Mammary epithelial cell (primary cell): ENCODE measurements at regions not wholly inside any gene's neighbourhood (a gene's known extent, or its start where the extent isn't known, plus 50 kb on each side); places are given as distances from the start of the nearest gene placed in this dataset.

Experiments used
- EZH2 ChIP-seq: IDR thresholded peaks from 2 replicates; pipeline ENCODE4 v1.6.1; 2012; ENCODE audit warnings: low read length, inconsistent platforms, borderline replicate concordance
- TF ChIP-seq, protein P1 (sequence below), 2 donors: IDR thresholded peaks in 1 of 2; conservative IDR thresholded peaks in 1 of 2; 2 replicates each; pipeline ENCODE4 v1.5.1; 2011 to 2012; ENCODE audit warnings: inconsistent platforms in 2 of 2, low read length in 2 of 2, mild to moderate bottlenecking in 2 of 2, control low read depth in 1 of 2, low read depth in 1 of 2; ENCODE audit not compliant: insufficient read depth in 1 of 2; ENCODE audit errors: extremely low read depth in 1 of 2

DNA sequence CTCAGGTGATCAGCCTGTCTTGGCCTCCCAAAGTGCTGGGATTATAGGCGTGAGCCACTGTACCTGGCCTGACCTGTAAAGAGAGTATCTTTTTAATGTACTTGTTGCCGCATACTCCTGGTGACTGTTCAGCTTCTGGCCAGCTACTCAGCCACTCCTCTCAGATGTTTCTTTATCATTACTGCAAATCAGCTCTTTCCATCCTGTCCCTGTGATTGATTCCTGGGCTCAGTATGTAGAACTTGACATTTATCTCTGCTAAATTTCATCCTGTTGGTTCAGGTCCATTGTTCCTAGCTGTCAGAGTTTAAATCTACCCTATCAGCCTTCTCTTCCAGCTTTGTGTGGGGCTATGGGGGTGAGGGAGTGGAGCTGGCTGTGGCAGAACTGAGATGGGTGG, 211.5 kb upstream of the ASIC2 start:
- TF ChIP-seq, protein P1, sequence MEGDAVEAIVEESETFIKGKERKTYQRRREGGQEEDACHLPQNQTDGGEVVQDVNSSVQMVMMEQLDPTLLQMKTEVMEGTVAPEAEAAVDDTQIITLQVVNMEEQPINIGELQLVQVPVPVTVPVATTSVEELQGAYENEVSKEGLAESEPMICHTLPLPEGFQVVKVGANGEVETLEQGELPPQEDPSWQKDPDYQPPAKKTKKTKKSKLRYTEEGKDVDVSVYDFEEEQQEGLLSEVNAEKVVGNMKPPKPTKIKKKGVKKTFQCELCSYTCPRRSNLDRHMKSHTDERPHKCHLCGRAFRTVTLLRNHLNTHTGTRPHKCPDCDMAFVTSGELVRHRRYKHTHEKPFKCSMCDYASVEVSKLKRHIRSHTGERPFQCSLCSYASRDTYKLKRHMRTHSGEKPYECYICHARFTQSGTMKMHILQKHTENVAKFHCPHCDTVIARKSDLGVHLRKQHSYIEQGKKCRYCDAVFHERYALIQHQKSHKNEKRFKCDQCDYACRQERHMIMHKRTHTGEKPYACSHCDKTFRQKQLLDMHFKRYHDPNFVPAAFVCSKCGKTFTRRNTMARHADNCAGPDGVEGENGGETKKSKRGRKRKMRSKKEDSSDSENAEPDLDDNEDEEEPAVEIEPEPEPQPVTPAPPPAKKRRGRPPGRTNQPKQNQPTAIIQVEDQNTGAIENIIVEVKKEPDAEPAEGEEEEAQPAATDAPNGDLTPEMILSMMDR (conservative IDR thresholded peaks at IDR 0.05 in 1 of 2, IDR thresholded peaks at IDR 0.05 in 1 of 2; ENCODE audit: extremely low read depth in 1 of 2, insufficient read depth in 1 of 2, low read depth in 1 of 2, low read length in 2 of 2): no peak
- TF ChIP-seq EZH2: no peak
